ENCODE measurements at regions not wholly inside any gene's neighbourhood (a gene's known extent, or its start where the extent isn't known, plus 50 kb on each side); places are given as distances from the start of the nearest gene placed in this dataset.

- TF ChIP-seq POLR2A (IDR thresholded peaks at IDR 0.05) (no peak), CTCF (IDR thresholded peaks at IDR 0.05) (no peak), POLR2AphosphoS5 (IDR thresholded peaks at IDR 0.05) (no peak)
These were observed 108.3 kb downstream of the DRD1 start for GRCh38 chr5:175335691-175336090.

Data from breast epithelium (tissue), 3 donors.